GM12872 (cell line): ENCODE measurements at regions not wholly inside any gene's neighbourhood (a gene's known extent, or its start where the extent isn't known, plus 50 kb on each side); places are given as distances from the start of the nearest gene placed in this dataset.

ENCODE experiments used
- CTCF ChIP-seq: IDR thresholded peaks from 3 replicates; pipeline ENCODE4 v1.5.1; 2011; ENCODE audit warnings: low read depth, mild to moderate bottlenecking, low read length, moderate library complexity; ENCODE audit not compliant: insufficient read depth

DNA sequence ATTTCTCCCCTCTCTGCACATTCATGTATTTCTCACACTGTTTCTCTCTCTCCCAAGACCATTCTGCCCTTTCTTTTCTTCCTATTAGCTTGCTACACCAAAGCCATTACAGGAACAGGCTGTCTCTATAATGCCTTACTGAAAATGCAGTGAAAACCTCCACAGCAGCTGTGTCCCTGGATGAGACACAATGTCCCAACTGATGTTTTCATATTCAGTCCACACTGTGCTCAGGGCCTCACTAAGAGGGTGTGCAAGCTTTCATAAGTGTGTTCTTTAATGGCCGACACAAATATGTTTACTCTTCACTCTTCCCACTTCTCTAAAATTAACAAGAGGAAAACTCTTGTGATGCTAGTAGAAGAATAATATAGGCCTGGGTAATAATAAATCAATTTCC lies 163.4 kb downstream of the KCTD12 start:
- TF ChIP-seq CTCF: no peak

DNA sequence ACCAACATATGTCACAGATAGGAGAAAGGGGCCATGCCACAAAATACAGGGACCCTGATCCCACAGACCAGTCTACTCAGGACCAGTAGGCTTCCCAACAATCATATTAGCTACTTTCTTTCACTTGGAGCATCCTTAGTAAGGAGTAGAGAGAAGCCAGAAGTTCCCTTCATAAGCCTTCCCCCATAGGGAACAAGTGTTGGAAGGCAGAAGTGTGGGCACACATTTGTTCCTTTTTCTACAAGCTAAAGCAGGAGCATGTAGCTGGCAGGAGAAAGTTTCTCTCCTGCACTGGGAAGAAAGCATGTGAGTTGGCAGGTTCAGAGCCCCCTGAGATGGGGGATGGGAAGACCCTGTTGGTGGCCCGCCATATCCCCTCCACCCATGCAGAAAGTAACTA lies 165.4 kb downstream of the KCTD12 start:
- TF ChIP-seq CTCF: no peak

- no peak for TF ChIP-seq CTCF
Observed at GRCh38 chr13:76720416-76720815, 165.8 kb downstream of the KCTD12 start.

GRCh38 chr13:76719955-76720354 lies 166.2 kb downstream of the KCTD12 start:
- TF ChIP-seq CTCF: no peak

DNA sequence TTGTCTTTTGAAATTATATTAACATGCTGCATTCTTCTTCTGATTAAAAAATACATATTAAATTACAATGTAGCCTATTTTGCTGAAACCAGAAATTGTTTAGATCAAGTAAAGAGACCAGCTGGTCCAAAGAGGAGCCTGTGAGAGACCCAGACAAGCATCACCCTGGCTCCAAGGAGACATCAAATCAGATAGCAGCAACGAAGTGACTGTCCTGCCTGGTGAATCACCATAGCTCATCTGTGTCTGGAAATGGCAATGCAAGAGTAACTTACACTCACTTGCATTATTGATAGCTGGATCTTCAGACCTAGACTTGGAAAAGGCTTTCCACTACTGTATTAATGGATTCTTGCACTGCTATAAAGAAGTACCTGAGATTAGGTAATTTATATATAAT lies 169.1 kb downstream of the KCTD12 start:
- no peak for TF ChIP-seq CTCF

GRCh38 chr13:76715621-76716020 lies 170.6 kb downstream of the KCTD12 start:
- TF ChIP-seq CTCF: no peak

- no peak for TF ChIP-seq CTCF
Observed at GRCh38 chr13:76715075-76715474, 171.1 kb downstream of the KCTD12 start.

DNA sequence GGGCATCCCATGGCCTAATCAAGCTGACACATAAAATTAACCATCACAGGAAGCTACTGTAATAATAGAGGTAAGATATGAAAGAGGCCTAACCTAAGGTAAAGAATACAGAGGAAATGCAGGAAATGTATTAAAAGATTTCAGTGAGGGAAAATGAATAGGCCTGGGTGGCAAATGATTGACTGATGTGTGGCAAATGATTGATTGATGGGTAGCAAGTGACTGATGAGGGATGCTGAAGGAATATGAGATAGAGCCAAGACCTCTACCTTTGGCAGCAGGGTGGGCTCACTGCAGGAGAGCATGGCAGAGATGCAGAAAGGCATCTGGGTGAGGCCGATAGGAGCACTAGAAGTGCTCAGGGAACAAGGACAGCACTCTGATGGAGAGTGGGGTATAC lies 172.9 kb downstream of the KCTD12 start:
- no peak for TF ChIP-seq CTCF
